GM19452 (cell line): ENCODE measurements at regions not wholly inside any gene's neighbourhood (a gene's known extent, or its start where the extent isn't known, plus 50 kb on each side); places are given as distances from the start of the nearest gene placed in this dataset.
"Not testable (repeated sequence)": the region's sequence is repeated elsewhere in the genome, so short reads cannot be mapped to it uniquely, and the experiment has no call there.

Source experiments
- ATAC-seq: cut with Tn5 transposase; IDR thresholded peaks from one replicate; pipeline ENCODE4 v1.9.1; 2021; ENCODE audit not compliant: unreplicated experiment

DNA sequence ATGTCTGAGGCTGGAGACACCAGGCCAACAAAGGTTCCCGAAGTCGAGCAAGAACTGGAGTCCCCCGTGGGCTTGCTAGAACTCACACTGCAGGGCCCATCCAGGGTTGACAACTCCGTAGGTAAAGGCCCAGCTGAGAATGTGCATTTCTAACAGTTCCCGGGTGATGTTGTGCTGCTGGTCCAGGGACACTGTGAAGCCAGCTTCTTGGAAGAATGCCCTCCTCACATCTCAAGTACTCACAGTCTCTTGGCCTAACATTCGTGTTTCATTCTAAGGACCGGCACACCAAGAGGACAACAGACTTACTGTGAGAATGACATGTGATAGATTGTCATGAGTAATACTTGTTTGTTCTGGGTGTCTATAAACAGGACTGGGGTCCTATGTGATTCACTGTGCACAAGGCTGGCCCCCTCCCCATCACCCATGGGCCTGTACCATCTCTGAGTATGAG lies 682.3 kb upstream of the IGFBP3 start:
- ATAC-seq: no peak

DNA sequence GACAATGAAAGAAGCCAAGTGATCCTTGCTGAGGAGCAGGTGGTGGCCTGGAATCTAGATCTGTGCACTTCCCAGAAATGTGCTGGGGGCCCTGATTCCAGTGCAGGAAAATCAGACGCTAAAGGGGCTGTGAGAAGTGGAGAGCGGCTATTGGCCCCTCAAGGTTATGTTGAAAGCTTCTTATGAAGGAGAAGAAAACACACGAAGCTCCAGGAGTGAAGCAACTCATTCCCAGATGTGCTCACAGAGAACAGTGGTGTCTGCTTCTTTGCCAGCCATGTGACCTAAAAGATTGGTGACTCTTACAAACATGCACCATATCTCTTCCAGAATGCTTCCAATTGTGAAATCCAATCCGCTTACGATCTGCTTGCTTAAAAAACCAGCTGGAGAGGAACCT lies 679.3 kb upstream of the IGFBP3 start:
- no peak for ATAC-seq

GRCh38 chr7:46594831-46595230 lies 673.8 kb upstream of the IGFBP3 start:
- ATAC-seq: not testable (repeated sequence)

- not testable (repeated sequence) for ATAC-seq
These were observed 670.1 kb upstream of the IGFBP3 start for GRCh38 chr7:46590918-46591905.

GRCh38 chr7:46589286-46589685 lies 668.2 kb upstream of the IGFBP3 start:
- ATAC-seq: no peak

DNA sequence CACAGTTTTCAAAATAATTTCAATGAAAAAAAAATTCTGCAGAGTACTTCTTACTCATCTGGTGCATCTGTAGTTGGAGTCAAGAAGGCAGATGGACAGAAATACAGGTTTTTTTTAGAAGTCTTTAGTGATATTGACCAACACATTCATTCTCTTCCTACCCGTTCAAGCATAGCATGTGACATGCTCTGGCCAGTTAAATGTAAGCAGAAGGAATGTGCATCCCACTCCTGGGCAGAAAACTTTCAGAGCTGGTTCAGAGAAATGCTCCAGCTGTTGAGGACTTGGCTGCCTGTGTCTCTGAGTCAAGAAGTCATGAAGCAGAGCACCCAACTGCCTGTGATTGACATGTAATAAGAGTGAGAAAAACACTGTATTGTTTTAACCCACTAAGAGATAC lies 665.3 kb upstream of the IGFBP3 start:
- ATAC-seq: no peak

- ATAC-seq: no peak
These were observed 662.6 kb upstream of the IGFBP3 start for GRCh38 chr7:46583656-46584055.

DNA sequence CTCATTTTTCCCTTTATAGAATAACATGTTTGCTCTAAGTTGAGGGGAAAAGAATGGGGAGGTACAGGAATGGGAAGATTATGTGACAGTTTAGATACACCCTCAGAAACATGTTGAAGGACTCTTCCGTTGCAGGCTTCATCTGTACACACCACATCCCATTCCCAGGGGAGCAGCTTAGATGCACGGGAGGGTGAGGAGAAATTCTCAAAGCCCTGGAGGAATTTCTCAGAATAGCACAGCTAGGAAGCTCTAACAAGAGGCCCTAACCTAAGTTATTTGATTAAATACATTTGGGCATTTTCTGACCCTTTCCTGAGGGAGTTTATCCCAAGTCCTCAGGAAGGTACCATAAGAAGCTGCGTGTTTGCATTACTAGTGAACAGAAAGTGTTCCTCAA lies 660.2 kb upstream of the IGFBP3 start:
- no peak for ATAC-seq

DNA sequence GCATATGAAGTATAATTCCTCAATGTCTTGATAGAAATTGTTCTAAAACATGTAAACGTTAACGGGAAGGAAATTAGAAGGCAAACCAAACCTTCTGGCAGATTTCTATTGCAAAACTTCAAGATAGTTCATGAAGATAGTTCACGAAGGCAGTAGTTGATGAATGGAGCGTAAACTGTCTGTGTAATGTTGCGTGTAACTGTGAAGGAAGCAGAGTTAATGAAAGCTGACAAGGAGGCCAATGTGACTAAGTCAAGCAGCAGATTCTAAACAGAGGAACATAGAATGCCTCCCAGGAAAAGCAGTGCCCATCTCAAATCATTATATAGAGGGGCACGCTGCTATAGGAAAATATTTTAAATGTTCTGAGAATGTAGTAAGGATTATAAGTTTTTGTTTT lies 659.7 kb upstream of the IGFBP3 start:
- ATAC-seq: no peak

GRCh38 chr7:46577394-46577793 lies 656.3 kb upstream of the IGFBP3 start:
- no peak for ATAC-seq

- no peak for ATAC-seq
These were observed 655.9 kb upstream of the IGFBP3 start for GRCh38 chr7:46576950-46577349.

DNA sequence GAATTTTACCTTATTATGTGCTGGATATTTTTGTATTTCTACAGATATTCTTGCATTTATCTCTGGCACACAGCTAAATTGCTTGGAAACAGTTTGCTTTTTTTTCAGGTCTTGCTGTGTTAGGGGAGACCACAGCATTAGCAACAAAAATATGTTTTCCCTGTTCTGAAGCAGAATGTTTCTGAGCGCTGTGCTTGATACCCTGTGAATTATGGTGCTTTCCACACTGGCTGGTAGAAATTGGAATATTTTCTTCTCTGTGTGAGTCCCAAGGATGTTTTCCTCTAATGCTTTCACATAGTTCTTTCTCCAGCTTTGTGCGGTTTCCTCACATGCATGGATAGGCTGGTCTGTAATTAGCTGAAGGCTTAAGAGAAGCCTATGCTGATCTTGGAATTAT lies 651.6 kb upstream of the IGFBP3 start:
- no peak for ATAC-seq

GRCh38 chr7:46571996-46572395 lies 650.9 kb upstream of the IGFBP3 start:
- no peak for ATAC-seq

DNA sequence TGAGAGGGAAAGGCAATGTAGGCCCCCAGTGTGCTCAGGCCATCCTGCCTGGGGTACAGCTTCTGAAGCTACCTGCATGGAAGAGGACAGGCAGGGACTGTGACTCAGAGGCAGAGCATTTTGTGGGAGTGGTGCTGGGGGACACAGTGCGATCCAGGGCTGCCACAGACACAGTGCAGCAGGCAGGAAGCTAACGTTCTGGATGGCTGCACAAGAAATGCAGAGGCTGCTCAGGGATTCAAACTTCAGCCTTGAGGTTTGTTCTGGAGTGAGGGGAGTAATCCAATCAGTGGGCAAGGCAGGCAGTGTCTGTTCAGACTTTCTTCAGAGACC lies 648.0 kb upstream of the IGFBP3 start:
- no peak for ATAC-seq

- no peak for ATAC-seq
These were observed 647.5 kb upstream of the IGFBP3 start for GRCh38 chr7:46568420-46569132.

- no peak for ATAC-seq
These were observed 646.8 kb upstream of the IGFBP3 start for GRCh38 chr7:46567858-46568257.

DNA sequence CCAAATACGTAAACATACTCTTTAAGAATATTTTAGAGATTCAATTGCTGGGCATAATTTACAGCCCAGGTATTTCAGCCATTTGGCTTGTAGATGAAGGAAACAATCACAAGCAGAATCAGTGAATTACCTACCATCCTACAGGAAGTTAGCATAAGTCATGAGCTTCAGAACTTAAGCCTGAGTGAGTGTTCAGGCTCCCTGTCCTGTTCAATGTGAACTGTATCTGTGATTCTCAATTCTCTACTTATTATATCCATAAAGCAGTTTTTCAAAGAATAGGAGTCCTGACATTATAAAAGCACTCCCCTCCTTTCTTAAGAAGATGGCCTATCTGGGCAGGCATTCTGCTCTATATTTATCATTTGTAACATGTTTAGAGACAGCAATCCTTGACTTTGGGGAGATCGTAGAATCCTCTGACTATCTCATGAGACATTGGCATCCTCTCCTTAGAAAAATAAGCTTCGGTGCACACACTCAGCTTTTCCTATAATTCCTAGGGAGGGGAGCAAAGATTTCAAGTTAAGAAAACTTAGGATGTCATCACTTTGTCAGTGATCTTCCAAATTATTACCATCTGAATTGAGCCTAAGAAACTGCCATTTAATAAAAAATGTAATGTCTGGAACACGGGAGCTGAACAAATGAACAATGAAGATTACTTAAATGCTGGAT lies 645.2 kb upstream of the IGFBP3 start:
- ATAC-seq: no peak

DNA sequence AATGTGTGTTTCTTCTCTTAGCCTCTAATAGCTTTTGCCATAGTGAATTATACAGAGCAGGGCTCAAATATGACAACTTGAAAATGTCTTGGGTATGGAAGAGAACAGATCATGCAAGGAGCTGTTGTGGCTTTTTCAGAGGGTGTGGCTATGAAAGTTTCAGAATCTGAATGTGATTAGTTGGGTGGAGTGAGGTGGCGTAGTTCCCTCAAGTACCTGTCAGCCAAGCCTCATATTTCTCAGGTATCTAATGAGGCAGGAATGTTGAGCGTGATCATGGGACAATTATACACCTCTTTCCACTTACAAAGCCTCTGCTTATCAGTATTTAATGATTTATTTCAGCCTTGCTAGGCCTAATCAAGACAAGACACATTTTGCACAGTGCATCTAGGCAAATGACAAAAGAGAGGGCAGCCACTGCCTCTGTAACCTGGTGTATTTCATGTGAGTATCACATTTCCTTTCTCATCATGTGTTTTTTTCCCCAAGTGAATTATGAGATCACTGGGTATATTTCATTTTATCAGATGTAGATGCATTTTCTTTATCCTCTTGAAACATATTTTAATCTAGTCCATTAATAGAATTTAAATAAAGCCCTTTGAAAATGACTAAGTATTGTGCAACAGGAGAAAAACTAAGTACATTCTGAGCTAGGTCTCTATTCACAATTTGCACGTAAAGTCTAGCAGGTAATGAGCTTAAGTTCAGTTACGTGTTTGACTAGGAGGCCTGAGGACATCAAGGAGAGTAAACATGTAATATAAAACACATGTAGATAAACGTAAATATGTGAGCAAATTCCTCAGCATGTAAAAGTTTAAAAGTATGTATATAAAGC lies 644.4 kb upstream of the IGFBP3 start:
- ATAC-seq: no peak

GRCh38 chr7:46559194-46559832 lies 638.2 kb upstream of the IGFBP3 start:
- ATAC-seq: no peak

DNA sequence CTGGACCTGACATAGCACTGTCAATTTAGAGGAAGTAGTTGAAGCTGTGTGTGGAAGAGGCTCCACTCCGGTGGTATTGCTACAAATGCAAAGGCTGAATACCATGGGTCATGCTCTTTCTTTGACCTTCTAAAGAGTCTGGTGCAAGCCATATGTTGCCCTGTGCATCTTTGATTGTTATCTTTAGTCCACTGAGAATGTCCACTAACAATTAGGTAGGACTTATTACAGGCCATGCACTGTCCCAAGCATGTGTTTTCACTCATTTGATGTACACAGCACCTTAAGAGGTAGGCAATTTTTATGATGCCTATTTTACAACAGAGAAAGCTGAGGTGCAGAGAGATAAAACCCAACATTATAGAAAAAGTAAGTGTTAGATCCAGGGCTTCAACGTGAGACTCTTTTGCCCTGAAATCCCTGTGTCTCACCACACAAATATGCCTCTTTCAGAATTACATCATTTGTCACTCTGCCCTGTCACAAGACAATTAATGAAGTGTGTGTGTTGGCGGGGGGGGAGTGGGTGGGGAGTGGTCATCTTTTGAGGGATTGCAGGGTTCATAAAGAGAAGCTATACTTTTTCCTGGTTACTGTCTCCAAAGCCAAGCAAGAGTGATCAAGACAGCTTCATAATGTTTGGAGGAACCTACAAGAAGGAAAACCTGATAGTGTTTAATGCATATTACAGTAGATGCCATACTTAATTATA lies 637.6 kb upstream of the IGFBP3 start:
- ATAC-seq: no peak
